ENCODE measurements at regions not wholly inside any gene's neighbourhood (a gene's known extent, or its start where the extent isn't known, plus 50 kb on each side); places are given as distances from the start of the nearest gene placed in this dataset.

DNA sequence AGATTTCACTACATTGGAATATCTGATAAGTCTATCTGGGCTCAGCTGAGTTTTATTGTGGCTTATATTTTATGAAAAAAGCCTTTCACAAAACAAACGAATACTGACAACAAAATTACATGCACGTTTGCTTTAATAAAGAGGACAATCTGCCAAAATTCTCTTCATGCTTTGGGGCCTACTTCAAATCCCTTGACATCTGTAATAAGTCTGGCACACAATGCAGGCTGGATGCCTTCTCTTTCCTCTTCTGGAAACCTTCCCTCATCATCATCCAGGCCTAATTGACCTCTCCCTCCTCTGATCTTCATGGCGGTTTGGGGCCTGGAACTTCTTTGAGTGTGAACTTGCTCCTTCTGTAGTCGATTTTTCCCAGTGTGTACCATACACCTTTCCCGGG is 70.3 kb downstream of the MAP10 start:
- TF ChIP-seq CTCF (IDR thresholded peaks at IDR 0.05): no peak
- no peak for TF ChIP-seq POLR2AphosphoS5 (IDR thresholded peaks at IDR 0.05)
